Right lobe of liver (tissue), 4 donors: ENCODE measurements at regions not wholly inside any gene's neighbourhood (a gene's known extent, or its start where the extent isn't known, plus 50 kb on each side); places are given as distances from the start of the nearest gene placed in this dataset.

Experiments
- POLR2A ChIP-seq: fragments of 450-650 bp; IDR thresholded peaks from one replicate; pipeline ENCODE4 v1.6.1; 2017; ENCODE audit warnings: antibody characterized with exemption, mild to moderate bottlenecking
- TF ChIP-seq, protein P1 (sequence below), 4 donors: fragments of 200-600 bp in 3 of 4; fragments of 450-650 bp in 1 of 4; IDR thresholded peaks; one replicate each; pipeline versions ENCODE4 v1.5.1 to v1.8.0; 2016 to 2022; ENCODE audit warnings: antibody characterized with exemption in 4 of 4, mild to moderate bottlenecking in 2 of 4
- donor health status: DM: no; HTN: no; CAD: no.
- donor health status: DM: no; HTN: no; CAD: no.
- donor health status: DM: no; HTN: yes; CAD: no.

DNA sequence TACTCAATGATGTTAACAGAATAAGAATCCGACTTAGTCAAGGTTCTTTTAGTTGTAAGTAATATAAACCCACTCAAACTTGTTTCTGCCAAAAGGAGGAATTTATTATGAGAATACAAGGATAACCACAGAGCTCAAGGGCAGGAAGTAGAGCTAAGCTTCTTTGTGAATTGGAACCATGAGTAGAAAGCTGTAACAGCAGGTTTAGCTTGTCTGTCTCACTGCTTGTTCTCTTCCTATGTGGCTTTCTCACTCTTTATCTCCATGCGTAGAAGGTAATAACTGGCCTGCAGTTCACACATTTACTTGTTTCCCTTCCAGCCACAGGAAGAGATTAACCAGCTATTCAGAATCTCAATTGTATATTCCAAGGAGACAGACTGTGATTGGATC lies 378.3 kb downstream of the PPP1R2C start:
- TF ChIP-seq, protein P1, sequence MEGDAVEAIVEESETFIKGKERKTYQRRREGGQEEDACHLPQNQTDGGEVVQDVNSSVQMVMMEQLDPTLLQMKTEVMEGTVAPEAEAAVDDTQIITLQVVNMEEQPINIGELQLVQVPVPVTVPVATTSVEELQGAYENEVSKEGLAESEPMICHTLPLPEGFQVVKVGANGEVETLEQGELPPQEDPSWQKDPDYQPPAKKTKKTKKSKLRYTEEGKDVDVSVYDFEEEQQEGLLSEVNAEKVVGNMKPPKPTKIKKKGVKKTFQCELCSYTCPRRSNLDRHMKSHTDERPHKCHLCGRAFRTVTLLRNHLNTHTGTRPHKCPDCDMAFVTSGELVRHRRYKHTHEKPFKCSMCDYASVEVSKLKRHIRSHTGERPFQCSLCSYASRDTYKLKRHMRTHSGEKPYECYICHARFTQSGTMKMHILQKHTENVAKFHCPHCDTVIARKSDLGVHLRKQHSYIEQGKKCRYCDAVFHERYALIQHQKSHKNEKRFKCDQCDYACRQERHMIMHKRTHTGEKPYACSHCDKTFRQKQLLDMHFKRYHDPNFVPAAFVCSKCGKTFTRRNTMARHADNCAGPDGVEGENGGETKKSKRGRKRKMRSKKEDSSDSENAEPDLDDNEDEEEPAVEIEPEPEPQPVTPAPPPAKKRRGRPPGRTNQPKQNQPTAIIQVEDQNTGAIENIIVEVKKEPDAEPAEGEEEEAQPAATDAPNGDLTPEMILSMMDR (IDR thresholded peaks at IDR 0.05): no peak
- TF ChIP-seq POLR2A: no peak
